LNCAP (cell line): ENCODE measurements at regions not wholly inside any gene's neighbourhood (a gene's known extent, or its start where the extent isn't known, plus 50 kb on each side); places are given as distances from the start of the nearest gene placed in this dataset.

Experiments used
- TF ChIP-seq, protein P1 (sequence below): fragments of 450-650 bp; IDR thresholded peaks from 2 replicates; pipeline ENCODE4 v1.5.1; 2017; ENCODE audit warnings: mild to moderate bottlenecking

DNA sequence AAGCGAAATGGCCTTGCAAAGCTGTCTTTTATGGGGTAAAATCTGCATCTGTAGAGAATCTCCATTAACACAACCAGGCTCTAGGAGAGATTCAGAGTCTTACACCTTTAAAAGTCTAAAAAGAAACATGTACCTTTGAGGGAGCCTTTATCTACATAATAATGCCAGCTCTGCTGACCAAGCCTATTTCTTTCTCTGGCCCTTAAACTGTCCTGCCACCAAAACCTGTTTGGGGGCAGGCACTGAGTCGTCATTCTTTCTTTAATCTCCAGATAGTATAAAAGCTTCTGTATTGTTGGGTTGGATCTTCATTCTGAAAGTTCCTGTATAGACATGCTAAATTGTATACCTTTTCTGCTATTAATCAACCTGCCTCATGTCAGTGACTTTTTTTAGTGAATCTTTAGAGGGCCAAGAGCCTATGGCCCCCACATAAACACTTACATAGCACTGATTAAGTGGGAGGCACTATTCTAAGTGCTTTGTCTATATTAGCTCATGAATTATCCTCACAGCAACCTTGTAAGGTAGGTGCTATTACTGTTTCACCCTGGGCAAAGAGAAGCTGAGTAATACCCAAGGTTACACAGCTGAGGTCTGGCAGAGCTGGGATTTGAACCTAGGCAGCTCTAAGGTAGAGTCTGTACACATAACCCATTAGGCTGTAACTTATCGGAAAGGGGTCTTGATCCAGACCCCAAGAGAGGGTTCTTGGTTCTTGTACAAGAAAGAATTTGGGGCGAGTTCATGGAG is 232.3 kb upstream of the DTNBP1 start:
- TF ChIP-seq, protein P1, sequence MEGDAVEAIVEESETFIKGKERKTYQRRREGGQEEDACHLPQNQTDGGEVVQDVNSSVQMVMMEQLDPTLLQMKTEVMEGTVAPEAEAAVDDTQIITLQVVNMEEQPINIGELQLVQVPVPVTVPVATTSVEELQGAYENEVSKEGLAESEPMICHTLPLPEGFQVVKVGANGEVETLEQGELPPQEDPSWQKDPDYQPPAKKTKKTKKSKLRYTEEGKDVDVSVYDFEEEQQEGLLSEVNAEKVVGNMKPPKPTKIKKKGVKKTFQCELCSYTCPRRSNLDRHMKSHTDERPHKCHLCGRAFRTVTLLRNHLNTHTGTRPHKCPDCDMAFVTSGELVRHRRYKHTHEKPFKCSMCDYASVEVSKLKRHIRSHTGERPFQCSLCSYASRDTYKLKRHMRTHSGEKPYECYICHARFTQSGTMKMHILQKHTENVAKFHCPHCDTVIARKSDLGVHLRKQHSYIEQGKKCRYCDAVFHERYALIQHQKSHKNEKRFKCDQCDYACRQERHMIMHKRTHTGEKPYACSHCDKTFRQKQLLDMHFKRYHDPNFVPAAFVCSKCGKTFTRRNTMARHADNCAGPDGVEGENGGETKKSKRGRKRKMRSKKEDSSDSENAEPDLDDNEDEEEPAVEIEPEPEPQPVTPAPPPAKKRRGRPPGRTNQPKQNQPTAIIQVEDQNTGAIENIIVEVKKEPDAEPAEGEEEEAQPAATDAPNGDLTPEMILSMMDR = no peak

DNA sequence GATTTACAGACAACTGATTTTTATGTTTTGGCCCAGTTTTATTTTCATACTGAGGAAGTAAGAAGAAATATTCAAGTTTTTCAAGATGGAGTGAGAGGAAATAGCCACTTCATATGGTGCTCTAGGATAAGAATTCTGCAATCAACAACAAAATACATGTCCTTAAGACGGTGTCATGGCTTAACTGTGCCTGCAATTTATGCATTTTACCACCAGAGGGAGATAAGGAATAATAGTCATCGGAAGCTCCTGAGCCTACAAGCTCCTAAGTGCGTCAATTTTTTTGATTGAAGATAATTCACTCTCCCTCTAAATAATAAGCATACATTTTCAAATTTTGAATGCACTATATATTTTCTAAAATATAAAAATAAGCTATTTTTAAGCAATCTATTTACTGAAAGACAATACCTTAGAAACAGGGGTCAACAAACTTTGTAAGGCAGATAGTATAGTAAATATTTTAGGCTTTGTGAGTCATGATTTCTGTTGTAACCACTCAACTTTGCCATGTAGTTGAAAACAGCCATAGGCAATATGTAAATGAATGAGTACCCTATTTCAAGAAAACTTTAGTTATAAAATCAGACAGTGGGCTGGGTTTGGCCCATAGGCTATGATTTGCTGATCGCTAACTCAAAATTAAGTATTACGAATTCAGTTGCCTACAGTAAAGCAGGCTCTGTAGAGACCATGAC is 230.9 kb upstream of the DTNBP1 start:
- TF ChIP-seq, protein P1 = peak; percentile 64

DNA sequence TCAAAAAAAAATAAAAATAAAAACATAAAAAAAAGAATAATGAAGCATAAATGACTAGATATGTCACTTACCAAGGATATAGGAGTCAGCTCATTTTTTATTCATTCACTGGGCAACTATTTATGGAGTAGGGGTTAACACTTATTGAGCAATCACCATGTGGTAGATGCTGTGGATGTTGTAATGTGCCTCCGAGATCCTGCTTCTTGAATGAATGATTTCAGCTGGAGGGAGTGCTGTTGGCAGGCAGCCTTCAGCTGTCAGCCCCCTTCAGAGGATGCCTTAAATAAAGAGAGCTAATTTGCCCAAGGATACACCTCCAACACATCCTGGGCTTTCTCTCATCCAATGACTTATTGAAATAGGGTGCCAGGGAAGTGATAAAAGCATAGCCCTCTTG is 229.5 kb upstream of the DTNBP1 start:
- TF ChIP-seq, protein P1 = no peak

DNA sequence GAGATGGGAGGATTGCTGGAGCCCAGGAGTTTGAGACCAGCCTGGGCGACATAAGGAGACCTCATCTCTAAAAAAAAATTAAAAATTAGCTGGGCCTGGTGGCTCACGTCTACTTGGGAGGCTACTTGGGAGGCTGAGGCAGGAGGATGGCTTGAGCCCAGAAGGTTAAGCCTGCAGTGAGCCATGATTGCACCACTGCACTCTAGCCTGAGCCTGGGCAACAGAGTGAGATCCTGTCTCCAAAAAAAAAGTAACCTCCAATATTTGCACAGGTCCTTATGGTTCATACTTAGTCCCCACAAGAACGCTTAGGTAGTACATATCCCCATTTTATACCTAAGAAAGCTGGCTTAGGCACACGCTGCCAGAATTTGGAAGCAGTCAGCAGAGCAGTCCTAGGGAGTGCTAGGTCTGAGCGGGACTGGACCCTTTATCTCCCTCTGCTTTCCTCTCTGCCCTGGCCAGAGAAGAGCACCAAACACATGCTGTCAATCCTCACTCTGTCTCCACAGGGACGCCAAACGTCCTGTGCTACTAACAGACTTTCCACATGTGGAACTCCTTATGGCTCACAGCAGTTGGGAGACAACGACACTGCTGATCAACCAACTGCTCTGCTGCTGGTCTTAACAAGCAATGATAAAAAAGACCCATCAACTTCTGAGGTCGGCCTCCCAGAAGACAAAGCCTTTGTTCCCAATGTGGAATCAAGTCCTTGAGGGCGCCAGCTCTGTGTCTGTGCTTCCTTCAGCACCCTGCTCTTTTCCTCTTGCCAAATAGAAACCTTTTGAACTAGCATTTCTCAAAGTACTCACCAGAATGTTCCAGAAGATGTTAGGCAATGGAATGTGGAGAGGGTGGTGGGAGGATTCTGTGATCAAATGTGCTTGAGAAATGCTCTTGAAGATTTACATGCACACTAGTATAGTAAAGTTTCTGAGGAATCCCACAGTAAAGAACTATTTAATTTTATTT is 226.3 kb upstream of the DTNBP1 start:
- TF ChIP-seq, protein P1 = no peak

DNA sequence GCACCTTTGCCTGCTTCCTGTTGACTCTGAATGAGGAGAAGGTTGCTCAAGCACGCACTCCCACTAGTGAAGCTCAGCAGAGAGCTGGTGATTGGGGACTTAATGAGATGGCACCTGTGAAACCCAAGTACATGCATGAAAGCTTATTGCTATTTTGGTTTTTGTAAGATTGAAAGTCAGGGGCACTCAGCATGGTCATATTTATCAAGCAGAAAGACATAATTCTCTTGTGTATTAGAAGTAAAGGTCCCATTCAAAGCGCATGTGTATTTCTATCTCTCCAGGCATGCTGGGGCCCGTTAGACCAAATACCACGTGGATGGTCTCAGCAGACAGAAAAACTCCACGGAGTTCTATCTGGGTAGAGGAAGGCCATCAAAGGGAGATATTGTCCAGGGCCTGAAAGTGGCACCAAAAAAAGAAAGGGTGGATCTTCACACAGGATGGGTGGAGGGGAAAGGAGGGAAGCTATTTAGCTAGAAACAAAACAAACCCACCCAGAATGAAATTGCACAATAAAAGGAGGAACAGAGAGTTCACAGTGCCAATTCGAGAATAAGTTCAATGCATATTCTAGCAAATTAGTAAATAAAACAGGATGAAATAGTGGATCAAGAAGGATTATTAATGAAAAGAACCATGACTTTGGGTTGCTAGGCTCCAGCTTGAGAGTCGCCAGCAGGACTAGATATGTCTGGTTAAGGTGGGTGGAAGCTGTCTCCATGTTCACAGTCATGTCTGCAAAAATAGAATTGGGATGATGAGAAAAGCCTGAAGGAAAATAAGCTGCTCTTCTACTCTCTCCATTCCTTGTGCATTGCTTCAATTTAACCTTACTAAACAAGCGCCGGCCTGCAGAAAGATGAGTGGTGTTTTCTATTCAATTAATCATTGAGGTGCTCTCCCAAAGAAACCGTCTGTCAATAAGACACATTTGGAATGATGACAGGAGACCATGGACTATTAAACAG is 224.9 kb upstream of the DTNBP1 start:
- TF ChIP-seq, protein P1 = no peak

DNA sequence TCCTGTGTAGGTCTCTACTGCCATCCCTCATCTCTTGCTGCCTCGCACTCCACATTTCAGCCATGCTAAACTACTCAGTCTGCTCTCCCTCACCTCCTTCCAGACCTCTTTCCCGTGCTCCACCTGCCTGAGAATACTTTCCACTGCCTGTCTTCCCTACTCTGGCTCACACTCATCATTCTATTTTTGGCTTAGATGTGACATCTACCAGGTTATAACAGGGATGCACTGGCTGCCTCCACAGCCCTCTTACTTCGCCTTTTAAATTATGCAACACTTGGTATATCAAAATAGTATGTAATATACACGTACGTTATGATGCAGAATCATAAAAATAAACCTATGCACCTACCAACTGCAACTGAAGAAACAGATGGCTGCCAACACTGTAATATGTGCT is 222.8 kb upstream of the DTNBP1 start:
- TF ChIP-seq, protein P1 = no peak
